Lower leg skin (tissue), 4 donors: ENCODE measurements at regions not wholly inside any gene's neighbourhood (a gene's known extent, or its start where the extent isn't known, plus 50 kb on each side); places are given as distances from the start of the nearest gene placed in this dataset.

Source experiments
- DNase-seq, 2 donors: peaks; one replicate each; pipeline ENCODE4 v3.0.0-alpha.2; 2019; ENCODE audit warnings: low spot score in 2 of 2
- H3K4me3 ChIP-seq: fragments of 200-600 bp; sonication (generic); 2 replicates; pipeline ENCODE4 v1.5.1; 2017; ENCODE audit warnings: mild to moderate bottlenecking, low read depth; ENCODE audit not compliant: poor library complexity, severe bottlenecking
- CTCF ChIP-seq, 3 donors: fragments of 450-650 bp; IDR thresholded peaks; one replicate each; pipeline ENCODE4 v1.5.1; 2016; ENCODE audit warnings: antibody characterized with exemption in 3 of 3, mild to moderate bottlenecking in 3 of 3, moderate library complexity in 2 of 3
- POLR2A ChIP-seq, 2 donors: fragments of 450-650 bp; IDR thresholded peaks; one replicate each; pipeline ENCODE4 v1.6.1; 2016 to 2017; ENCODE audit warnings: antibody characterized with exemption in 2 of 2, mild to moderate bottlenecking in 1 of 2, moderate library complexity in 1 of 2
- WGBS, 2 donors: methylation state at CpG; one replicate each; pipeline ENCODE4 v1.1.5; 2018; 5-methylcytosine and 5-hydroxymethylcytosine counted together
- intact Hi-C: fragments of 100-400 bp; cut with DNase I; formaldehyde crosslinking; loops from one replicate; pipeline ENCODE4 v1.15.0; 2023; ENCODE audit warnings: low total_unique reads

- TF ChIP-seq POLR2A (IDR thresholded peaks at IDR 0.05): no peak
- TF ChIP-seq CTCF (IDR thresholded peaks at IDR 0.05): no peak
- WGBS, 2 donors: 66 to 69% methylated on average over 1 of the region's 1 CpG
- intact Hi-C loops: no loop called here
- no peak overlapping the region for H3K4me3 ChIP-seq
- no peak for DNase-seq
These were observed 145.5 kb upstream of the LHCGR start for GRCh38 chr2:48901015-48901343.

GRCh38 chr2:48900321-48901014 is 144.9 kb upstream of the LHCGR start:
- H3K4me3 ChIP-seq: no peak overlapping the region
- intact Hi-C loops: no loop called here
- TF ChIP-seq POLR2A (IDR thresholded peaks at IDR 0.05): no peak
- no peak for TF ChIP-seq CTCF (IDR thresholded peaks at IDR 0.05)
- no peak for DNase-seq
- 23 to 31% methylated on average over 2 of the region's 2 CpGs for WGBS, 2 donors

GRCh38 chr2:48896870-48897269 is 141.3 kb upstream of the LHCGR start:
- DNase-seq: no peak
- TF ChIP-seq POLR2A (IDR thresholded peaks at IDR 0.05) (no peak), CTCF (IDR thresholded peaks at IDR 0.05) (no peak)
- intact Hi-C loops: no loop called here
- no peak overlapping the region for H3K4me3 ChIP-seq

- TF ChIP-seq POLR2A (IDR thresholded peaks at IDR 0.05) (no peak), CTCF (IDR thresholded peaks at IDR 0.05) (no peak)
- WGBS, 2 donors: 61 to 77% methylated on average over 3 of the region's 3 CpGs
- intact Hi-C loops: no loop called here
- DNase-seq: no peak
- H3K4me3 ChIP-seq: no peak overlapping the region
These were observed 135.1 kb upstream of the LHCGR start for GRCh38 chr2:48890454-48891131.

- intact Hi-C loops: no loop called here
- no peak for DNase-seq
- WGBS, 2 donors: 47 to 60% methylated on average over 3 of the region's 3 CpGs
These were observed 132.5 kb upstream of the LHCGR start for GRCh38 chr2:48888066-48888465.

More at GRCh38 chr2:48888066-48888465, 132.5 kb upstream of the LHCGR start:
- no peak overlapping the region for H3K4me3 ChIP-seq
- no peak for TF ChIP-seq POLR2A (IDR thresholded peaks at IDR 0.05)
- TF ChIP-seq CTCF (IDR thresholded peaks at IDR 0.05): no peak
